ENCODE measurements at regions not wholly inside any gene's neighbourhood (a gene's known extent, or its start where the extent isn't known, plus 50 kb on each side); places are given as distances from the start of the nearest gene placed in this dataset.

GRCh38 chr7:95662987-95663386 is 66.7 kb upstream of the PDK4 start:
- no peak for DNase-seq

DNA sequence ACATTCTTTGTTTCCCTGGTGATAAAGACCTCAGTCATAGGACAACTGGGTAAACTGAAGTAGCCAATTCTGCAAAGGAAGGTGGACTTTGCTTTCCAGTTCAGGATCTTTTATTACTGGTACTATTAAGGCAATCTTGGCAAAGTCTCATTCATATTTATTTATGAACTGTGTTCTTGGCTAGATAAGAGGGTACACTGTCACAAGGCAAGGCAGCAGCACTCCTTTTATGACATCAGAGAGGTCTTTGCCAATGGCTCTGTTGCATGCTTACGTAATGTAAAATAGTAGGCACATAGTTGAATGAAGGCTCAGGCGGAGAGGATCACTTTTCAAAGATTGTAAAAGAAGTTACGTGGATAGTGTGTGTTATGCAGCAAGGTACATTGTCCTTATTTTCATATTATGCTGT is 63.7 kb upstream of the PDK4 start:
- no peak for DNase-seq

DNA sequence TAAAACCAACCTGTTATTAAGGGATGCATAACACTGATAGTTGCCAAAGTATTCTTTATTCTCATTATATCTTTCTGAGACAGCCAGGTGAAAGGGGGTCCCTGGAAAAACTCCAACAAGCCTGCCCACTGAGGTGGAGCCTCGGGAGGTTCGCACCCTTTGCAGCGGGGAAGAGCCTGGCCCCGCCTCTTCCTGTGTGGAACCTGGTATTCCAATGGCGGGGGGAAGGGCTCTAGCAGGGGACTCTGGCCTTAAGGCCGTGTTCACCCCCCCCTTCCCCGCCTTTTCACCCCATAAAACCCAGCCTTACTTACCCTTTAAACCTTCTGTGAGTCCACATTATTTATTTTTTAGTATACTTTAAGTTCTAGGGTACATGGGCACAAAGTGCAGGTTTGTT is 62.4 kb upstream of the PDK4 start:
- no peak for DNase-seq

DNA sequence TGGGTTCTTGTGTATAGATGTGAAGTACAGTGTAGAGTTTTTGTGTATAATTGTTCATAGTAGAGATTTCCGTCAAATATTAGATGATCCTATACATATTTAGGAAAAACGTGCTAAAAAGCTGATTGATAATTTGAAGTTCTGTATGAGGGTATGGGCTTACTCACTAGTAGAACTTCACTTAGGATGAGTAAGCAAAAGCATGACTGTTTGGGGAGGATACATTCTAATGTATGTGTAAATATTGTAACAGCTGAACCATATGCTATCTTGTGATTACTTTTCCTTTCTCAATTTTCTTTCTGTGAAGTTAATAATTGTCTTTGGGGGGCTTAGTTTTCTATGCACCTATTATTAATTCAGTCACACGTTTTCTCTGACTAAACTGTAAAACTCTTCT is 53.2 kb upstream of the PDK4 start:
- DNase-seq, result no peak

DNA sequence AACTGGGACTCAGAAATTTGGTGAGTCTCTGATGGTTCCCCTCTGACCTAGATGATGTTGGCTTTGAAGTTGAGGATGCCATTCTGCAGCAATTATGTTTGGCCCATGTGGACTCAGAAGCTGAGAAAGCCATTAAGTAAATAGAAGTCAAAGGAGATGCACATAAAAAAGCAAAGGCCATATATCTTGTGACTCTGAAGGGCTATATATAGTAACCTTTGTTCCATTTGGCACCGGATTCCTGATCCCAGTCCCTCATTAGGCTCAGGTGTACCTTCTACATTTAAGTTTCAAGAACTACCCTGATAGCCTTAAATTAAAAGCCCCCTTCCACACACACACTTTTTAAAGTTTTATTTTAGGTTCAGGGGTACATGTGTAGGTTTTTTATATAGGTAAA is 50.0 kb upstream of the PDK4 start:
- no peak for DNase-seq
